PC-9 (cell line): ENCODE measurements at regions not wholly inside any gene's neighbourhood (a gene's known extent, or its start where the extent isn't known, plus 50 kb on each side); places are given as distances from the start of the nearest gene placed in this dataset.

Experiments used
- CTCF ChIP-seq: fragments of 200-600 bp; sonication (generic); conservative IDR thresholded peaks from 2 replicates; pipeline ENCODE4 v1.6.1; 2017; ENCODE audit warnings: mixed run types, antibody characterized with exemption, mild to moderate bottlenecking, moderate library complexity
- EZH2 ChIP-seq: fragments of 200-600 bp; sonication (generic); IDR thresholded peaks from 2 replicates; pipeline ENCODE4 v1.8.0; 2017; ENCODE audit warnings: antibody characterized with exemption, low read depth

GRCh38 chr1:218711001-218711400 is 365.9 kb downstream of the TGFB2 start:
- TF ChIP-seq CTCF = no peak
- TF ChIP-seq EZH2 = no peak
